Kidney epithelial cell (primary cell): ENCODE measurements at regions not wholly inside any gene's neighbourhood (a gene's known extent, or its start where the extent isn't known, plus 50 kb on each side); places are given as distances from the start of the nearest gene placed in this dataset.

ENCODE experiments used
- DNase-seq: peaks from one replicate; pipeline ENCODE4 v3.0.0-alpha.2; 2010; ENCODE audit warnings: low read depth
- H3K27me3 ChIP-seq: 2 replicates; pipeline ENCODE4 v1.6.0; 2011; ENCODE audit warnings: low read length; ENCODE audit not compliant: control insufficient read depth, insufficient read depth
- H3K36me3 ChIP-seq: 2 replicates; pipeline ENCODE4 v1.5.1; 2011; ENCODE audit warnings: low read length; ENCODE audit not compliant: control insufficient read depth, insufficient read depth
- H3K4me3 ChIP-seq: 2 replicates; pipeline ENCODE4 v1.5.1; 2011; ENCODE audit warnings: low read depth, mild to moderate bottlenecking, control low read depth, low read length
- CTCF ChIP-seq: IDR thresholded peaks from 2 replicates; pipeline ENCODE4 v1.5.1; 2011; ENCODE audit warnings: mild to moderate bottlenecking, moderate library complexity, low read length, control low read depth, inconsistent platforms; ENCODE audit not compliant: insufficient read depth, poor library complexity, severe bottlenecking

- no peak for TF ChIP-seq CTCF
- Histone ChIP-seq H3K36me3 (no peaks in the 10 kb centered on the region), H3K27me3 (no peaks in the 10 kb centered on the region), H3K4me3 (no peak overlapping the region)
- no peak for DNase-seq
Observed at GRCh38 chr1:222077206-222077605, 335.3 kb upstream of the DUSP10 start.

GRCh38 chr1:222074317-222074716, 332.4 kb upstream of the DUSP10 start:
- H3K27me3 ChIP-seq = no peaks in the 10 kb centered on the region
- H3K4me3 ChIP-seq = no peak overlapping the region
- TF ChIP-seq CTCF = no peak
- H3K36me3 ChIP-seq = no peaks in the 10 kb centered on the region
- DNase-seq = no peak

- Histone ChIP-seq H3K27me3 (no peaks in the 10 kb centered on the region), H3K4me3 (no peak overlapping the region), H3K36me3 (no peaks in the 10 kb centered on the region)
- no peak for TF ChIP-seq CTCF
- DNase-seq = no peak
Observed at GRCh38 chr1:222073307-222073995, 331.6 kb upstream of the DUSP10 start.

GRCh38 chr1:222071387-222071786, 329.5 kb upstream of the DUSP10 start:
- TF ChIP-seq CTCF = no peak
- H3K36me3 ChIP-seq = no peaks in the 10 kb centered on the region
- no peak for DNase-seq

GRCh38 chr1:222068937-222069336, 327.0 kb upstream of the DUSP10 start:
- Histone ChIP-seq H3K27me3 (no peaks in the 10 kb centered on the region), H3K36me3 (no peaks in the 10 kb centered on the region), H3K4me3 (no peak overlapping the region)
- TF ChIP-seq CTCF = no peak
- peak; percentile 95 for DNase-seq

More at GRCh38 chr1:222071387-222071786, 329.5 kb upstream of the DUSP10 start:
- Histone ChIP-seq H3K4me3 (no peak overlapping the region), H3K27me3 (no peaks in the 10 kb centered on the region)

GRCh38 chr1:222068101-222068500, 326.2 kb upstream of the DUSP10 start:
- Histone ChIP-seq H3K36me3 (no peaks in the 10 kb centered on the region), H3K27me3 (no peaks in the 10 kb centered on the region), H3K4me3 (no peak overlapping the region)
- TF ChIP-seq CTCF = no peak
- no peak for DNase-seq
